ENCODE measurements at regions not wholly inside any gene's neighbourhood (a gene's known extent, or its start where the extent isn't known, plus 50 kb on each side); places are given as distances from the start of the nearest gene placed in this dataset.

- Histone ChIP-seq H3K4me2 (ENCODE audit: insufficient read depth in 1 of 2, low read depth in 2 of 2, low read length in 2 of 2) (no peak overlapping the region), H3K9me3 (ENCODE audit: insufficient read depth in 2 of 2, low read depth in 1 of 2, low read length in 1 of 2) (no peaks in the 10 kb centered on the region), H2BK5ac (ENCODE audit: low read depth, low read length) (no peak overlapping the region), H3K56ac (replicated peaks; ENCODE audit: insufficient read length, low read depth, low read length) (no peak overlapping the region), H3K9ac (replicated peaks in 1 of 4; ENCODE audit: extremely low read depth in 1 of 4, low read depth in 3 of 4, low read length in 3 of 4) (no peak overlapping the region), H2AFZ (ENCODE audit: low read length) (no peak overlapping the region), H3K27ac (ENCODE audit: low read depth, low read length) (no peak overlapping the region), H3K23ac (ENCODE audit: insufficient read length) (no peak overlapping the region), H3K79me2 (ENCODE audit: control insufficient read depth in 1 of 2, insufficient read depth in 2 of 2, low read length in 2 of 2) (no peaks in the 10 kb centered on the region), H2BK20ac (ENCODE audit: low read length) (no peak overlapping the region), H3K4me1 (replicated peaks in 1 of 4; ENCODE audit: control insufficient read depth in 3 of 4, insufficient read depth in 4 of 4, low read length in 3 of 4) (no peaks in the 10 kb centered on the region), H2BK120ac (replicated peaks; ENCODE audit: low read depth, low read length) (no peak overlapping the region), H3K36me3 (ENCODE audit: control insufficient read depth in 2 of 4, insufficient read depth in 4 of 4, low read length in 3 of 4) (no peaks in the 10 kb centered on the region), H4K20me1 (replicated peaks in 1 of 2; ENCODE audit: control insufficient read depth in 1 of 2, insufficient read depth in 2 of 2, low read length in 2 of 2) (no peaks in the 10 kb centered on the region), H2BK12ac (ENCODE audit: low read depth, low read length) (no peak overlapping the region), H4K8ac (ENCODE audit: extremely low read depth, insufficient read depth, low read length) (no peak overlapping the region), H3K18ac (ENCODE audit: extremely low read depth, low read length) (no peak overlapping the region), H2BK15ac (ENCODE audit: low read length) (no peak overlapping the region), H3K4me3 (ENCODE audit: extremely low read depth in 1 of 4, insufficient read depth in 2 of 4, low read depth in 3 of 4, low read length in 4 of 4) (no peak overlapping the region), H2AK5ac (ENCODE audit: low read depth, low read length) (no peak overlapping the region), H3K79me1 (ENCODE audit: low read depth, low read length) (no peaks in the 10 kb centered on the region), H3K4ac (replicated peaks; ENCODE audit: insufficient read length, low read depth, low read length) (no peak overlapping the region), H3K23me2 (ENCODE audit: low read depth, low read length) (no peaks in the 10 kb centered on the region; the same call in 1 of the 2 replicates), H3K14ac (ENCODE audit: insufficient read length) (no peak overlapping the region), H4K91ac (replicated peaks; ENCODE audit: insufficient read length, low read length) (no peak overlapping the region), H3K27me3 (replicated peaks in 1 of 4; ENCODE audit: control insufficient read depth in 3 of 4, extremely low read depth in 1 of 4, insufficient read depth in 3 of 4, low read length in 3 of 4) (no peaks in the 10 kb centered on the region), H4K5ac (ENCODE audit: insufficient read length, low read depth, low read length) (no peak overlapping the region)
- CTCF ChIA-PET (ENCODE audit: partially characterized antibody) = no interaction called here
- POLR2A ChIA-PET (ENCODE audit: partially characterized antibody) = no interaction called here
- TF ChIP-seq CTCF (IDR thresholded peaks at IDR 0.05; ENCODE audit: control extremely low read depth in 1 of 3, insufficient read depth in 1 of 3, low read depth in 1 of 3, low read length in 3 of 3) (no peak), SP1 (IDR thresholded peaks at IDR 0.05; ENCODE audit: low read depth, low read length) (no peak)
- WGBS, 2 experiments (ENCODE audit: extremely low coverage in 1 of 2, insufficient coverage in 1 of 2, insufficient read length in 1 of 2, insufficient replicate concordance in 2 of 2, low coverage in 1 of 2, low lambda C conversion rate in 2 of 2, missing lambda C conversion rate in 1 of 2) = 90% methylated on average over 3 of the region's 3 CpGs; no CpG with 5 or more reads in 1 of the 2 experiments
- no peak for FAIRE-seq
- no peak for DNase-seq (ENCODE audit: low read depth in 1 of 2, low spot score in 2 of 2)
Measured at GRCh38 chr5:30197662-30198061, 995.8 kb upstream of the CDH6 start.

All from H1 (cell line).